K562 (cell line): ENCODE measurements at regions not wholly inside any gene's neighbourhood (a gene's known extent, or its start where the extent isn't known, plus 50 kb on each side); places are given as distances from the start of the nearest gene placed in this dataset.

Experiments
- FIP1L1 ChIP-seq: fragments of 200-400 bp; formaldehyde crosslinking; IDR thresholded peaks from 2 replicates; pipeline ENCODE4 v1.6.1; 2018; ENCODE audit warnings: mild to moderate bottlenecking, low read depth, low read length; ENCODE audit not compliant: poor library complexity, severe bottlenecking
- FOXK1 ChIP-seq: sonication (generic); formaldehyde crosslinking; IDR thresholded peaks from 2 replicates; pipeline ENCODE4 v1.8.0; 2022; ENCODE audit warnings: missing genetic modification reagents, mild to moderate bottlenecking, borderline replicate concordance
- HLTF ChIP-seq: fragments of 450-650 bp; IDR thresholded peaks from 2 replicates; pipeline ENCODE4 v1.6.1; 2016
- PML ChIP-seq: IDR thresholded peaks from 2 replicates; pipeline ENCODE4 v1.6.1; 2012; ENCODE audit warnings: low read length, inconsistent platforms
- ZNF133 ChIP-seq: fragments of 250-450 bp; sonication (Bioruptor Pico); IDR thresholded peaks from 2 replicates; pipeline ENCODE4 v1.4.0; 2020; ENCODE audit warnings: mild to moderate bottlenecking
- ZNF274 ChIP-seq: IDR thresholded peaks from 2 replicates; pipeline ENCODE4 v1.6.1; 2011; ENCODE audit warnings: low read depth, mild to moderate bottlenecking, low read length, moderate library complexity, borderline replicate concordance
- ZNF583 ChIP-seq: fragments of 250-450 bp; sonication (Bioruptor Pico); IDR thresholded peaks from 2 replicates; pipeline ENCODE4 v1.4.0; 2020
- TF ChIP-seq, protein P1 (sequence below): fragments of 200-600 bp; sonication (generic); IDR thresholded peaks from one replicate; pipeline ENCODE4 v1.6.1; 2012; ENCODE audit warnings: mild to moderate bottlenecking, low read depth, low read length, inconsistent platforms
- TF ChIP-seq, protein P2 (sequence below): fragments of 450-650 bp; IDR thresholded peaks from 2 replicates; pipeline ENCODE4 v1.7.0; 2016; ENCODE audit warnings: borderline replicate concordance
- TF ChIP-seq, protein P3 (sequence below): fragments of 250-450 bp; sonication (Bioruptor Pico); IDR thresholded peaks from 2 replicates; pipeline ENCODE4 v1.8.0; 2022; ENCODE audit warnings: inconsistent platforms

DNA sequence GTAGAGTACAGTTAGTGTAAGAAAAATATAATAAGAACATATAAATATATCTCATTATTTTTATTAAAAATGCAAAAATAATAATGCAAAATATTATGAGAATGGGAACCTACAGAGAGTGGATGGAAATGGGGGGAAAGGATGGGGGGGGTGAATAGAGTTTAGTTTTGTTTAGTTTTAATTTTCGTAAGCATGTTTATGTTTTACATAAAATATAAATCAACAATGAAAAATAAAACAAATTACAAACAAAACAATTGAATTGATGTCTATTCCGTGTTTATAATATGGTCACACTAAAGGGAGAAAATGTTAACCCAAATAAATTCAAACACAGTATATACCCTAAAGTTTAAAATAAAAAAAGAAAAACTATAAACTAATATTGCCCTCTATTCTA lies 1717.4 kb upstream of the SPRY2 start (continued):
- TF ChIP-seq, protein P1, sequence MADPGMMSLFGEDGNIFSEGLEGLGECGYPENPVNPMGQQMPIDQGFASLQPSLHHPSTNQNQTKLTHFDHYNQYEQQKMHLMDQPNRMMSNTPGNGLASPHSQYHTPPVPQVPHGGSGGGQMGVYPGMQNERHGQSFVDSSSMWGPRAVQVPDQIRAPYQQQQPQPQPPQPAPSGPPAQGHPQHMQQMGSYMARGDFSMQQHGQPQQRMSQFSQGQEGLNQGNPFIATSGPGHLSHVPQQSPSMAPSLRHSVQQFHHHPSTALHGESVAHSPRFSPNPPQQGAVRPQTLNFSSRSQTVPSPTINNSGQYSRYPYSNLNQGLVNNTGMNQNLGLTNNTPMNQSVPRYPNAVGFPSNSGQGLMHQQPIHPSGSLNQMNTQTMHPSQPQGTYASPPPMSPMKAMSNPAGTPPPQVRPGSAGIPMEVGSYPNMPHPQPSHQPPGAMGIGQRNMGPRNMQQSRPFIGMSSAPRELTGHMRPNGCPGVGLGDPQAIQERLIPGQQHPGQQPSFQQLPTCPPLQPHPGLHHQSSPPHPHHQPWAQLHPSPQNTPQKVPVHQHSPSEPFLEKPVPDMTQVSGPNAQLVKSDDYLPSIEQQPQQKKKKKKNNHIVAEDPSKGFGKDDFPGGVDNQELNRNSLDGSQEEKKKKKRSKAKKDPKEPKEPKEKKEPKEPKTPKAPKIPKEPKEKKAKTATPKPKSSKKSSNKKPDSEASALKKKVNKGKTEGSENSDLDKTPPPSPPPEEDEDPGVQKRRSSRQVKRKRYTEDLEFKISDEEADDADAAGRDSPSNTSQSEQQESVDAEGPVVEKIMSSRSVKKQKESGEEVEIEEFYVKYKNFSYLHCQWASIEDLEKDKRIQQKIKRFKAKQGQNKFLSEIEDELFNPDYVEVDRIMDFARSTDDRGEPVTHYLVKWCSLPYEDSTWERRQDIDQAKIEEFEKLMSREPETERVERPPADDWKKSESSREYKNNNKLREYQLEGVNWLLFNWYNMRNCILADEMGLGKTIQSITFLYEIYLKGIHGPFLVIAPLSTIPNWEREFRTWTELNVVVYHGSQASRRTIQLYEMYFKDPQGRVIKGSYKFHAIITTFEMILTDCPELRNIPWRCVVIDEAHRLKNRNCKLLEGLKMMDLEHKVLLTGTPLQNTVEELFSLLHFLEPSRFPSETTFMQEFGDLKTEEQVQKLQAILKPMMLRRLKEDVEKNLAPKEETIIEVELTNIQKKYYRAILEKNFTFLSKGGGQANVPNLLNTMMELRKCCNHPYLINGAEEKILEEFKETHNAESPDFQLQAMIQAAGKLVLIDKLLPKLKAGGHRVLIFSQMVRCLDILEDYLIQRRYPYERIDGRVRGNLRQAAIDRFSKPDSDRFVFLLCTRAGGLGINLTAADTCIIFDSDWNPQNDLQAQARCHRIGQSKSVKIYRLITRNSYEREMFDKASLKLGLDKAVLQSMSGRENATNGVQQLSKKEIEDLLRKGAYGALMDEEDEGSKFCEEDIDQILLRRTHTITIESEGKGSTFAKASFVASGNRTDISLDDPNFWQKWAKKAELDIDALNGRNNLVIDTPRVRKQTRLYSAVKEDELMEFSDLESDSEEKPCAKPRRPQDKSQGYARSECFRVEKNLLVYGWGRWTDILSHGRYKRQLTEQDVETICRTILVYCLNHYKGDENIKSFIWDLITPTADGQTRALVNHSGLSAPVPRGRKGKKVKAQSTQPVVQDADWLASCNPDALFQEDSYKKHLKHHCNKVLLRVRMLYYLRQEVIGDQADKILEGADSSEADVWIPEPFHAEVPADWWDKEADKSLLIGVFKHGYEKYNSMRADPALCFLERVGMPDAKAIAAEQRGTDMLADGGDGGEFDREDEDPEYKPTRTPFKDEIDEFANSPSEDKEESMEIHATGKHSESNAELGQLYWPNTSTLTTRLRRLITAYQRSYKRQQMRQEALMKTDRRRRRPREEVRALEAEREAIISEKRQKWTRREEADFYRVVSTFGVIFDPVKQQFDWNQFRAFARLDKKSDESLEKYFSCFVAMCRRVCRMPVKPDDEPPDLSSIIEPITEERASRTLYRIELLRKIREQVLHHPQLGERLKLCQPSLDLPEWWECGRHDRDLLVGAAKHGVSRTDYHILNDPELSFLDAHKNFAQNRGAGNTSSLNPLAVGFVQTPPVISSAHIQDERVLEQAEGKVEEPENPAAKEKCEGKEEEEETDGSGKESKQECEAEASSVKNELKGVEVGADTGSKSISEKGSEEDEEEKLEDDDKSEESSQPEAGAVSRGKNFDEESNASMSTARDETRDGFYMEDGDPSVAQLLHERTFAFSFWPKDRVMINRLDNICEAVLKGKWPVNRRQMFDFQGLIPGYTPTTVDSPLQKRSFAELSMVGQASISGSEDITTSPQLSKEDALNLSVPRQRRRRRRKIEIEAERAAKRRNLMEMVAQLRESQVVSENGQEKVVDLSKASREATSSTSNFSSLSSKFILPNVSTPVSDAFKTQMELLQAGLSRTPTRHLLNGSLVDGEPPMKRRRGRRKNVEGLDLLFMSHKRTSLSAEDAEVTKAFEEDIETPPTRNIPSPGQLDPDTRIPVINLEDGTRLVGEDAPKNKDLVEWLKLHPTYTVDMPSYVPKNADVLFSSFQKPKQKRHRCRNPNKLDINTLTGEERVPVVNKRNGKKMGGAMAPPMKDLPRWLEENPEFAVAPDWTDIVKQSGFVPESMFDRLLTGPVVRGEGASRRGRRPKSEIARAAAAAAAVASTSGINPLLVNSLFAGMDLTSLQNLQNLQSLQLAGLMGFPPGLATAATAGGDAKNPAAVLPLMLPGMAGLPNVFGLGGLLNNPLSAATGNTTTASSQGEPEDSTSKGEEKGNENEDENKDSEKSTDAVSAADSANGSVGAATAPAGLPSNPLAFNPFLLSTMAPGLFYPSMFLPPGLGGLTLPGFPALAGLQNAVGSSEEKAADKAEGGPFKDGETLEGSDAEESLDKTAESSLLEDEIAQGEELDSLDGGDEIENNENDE: no peak
- TF ChIP-seq, protein P2, sequence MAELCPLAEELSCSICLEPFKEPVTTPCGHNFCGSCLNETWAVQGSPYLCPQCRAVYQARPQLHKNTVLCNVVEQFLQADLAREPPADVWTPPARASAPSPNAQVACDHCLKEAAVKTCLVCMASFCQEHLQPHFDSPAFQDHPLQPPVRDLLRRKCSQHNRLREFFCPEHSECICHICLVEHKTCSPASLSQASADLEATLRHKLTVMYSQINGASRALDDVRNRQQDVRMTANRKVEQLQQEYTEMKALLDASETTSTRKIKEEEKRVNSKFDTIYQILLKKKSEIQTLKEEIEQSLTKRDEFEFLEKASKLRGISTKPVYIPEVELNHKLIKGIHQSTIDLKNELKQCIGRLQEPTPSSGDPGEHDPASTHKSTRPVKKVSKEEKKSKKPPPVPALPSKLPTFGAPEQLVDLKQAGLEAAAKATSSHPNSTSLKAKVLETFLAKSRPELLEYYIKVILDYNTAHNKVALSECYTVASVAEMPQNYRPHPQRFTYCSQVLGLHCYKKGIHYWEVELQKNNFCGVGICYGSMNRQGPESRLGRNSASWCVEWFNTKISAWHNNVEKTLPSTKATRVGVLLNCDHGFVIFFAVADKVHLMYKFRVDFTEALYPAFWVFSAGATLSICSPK: no peak
- TF ChIP-seq ZNF274 (no peak), ZNF583 (CRISPR knock-in tag) (no peak), PML (no peak), FOXK1 (CRISPR knock-in tag) (no peak), ZNF133 (no peak), FIP1L1 (no peak), HLTF (no peak)
- TF ChIP-seq, protein P3, sequence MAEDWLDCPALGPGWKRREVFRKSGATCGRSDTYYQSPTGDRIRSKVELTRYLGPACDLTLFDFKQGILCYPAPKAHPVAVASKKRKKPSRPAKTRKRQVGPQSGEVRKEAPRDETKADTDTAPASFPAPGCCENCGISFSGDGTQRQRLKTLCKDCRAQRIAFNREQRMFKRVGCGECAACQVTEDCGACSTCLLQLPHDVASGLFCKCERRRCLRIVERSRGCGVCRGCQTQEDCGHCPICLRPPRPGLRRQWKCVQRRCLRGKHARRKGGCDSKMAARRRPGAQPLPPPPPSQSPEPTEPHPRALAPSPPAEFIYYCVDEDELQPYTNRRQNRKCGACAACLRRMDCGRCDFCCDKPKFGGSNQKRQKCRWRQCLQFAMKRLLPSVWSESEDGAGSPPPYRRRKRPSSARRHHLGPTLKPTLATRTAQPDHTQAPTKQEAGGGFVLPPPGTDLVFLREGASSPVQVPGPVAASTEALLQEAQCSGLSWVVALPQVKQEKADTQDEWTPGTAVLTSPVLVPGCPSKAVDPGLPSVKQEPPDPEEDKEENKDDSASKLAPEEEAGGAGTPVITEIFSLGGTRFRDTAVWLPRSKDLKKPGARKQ (CRISPR knock-in tag): no peak
- TF ChIP-seq, all 486 proteins: peak for 0
